ENCODE measurements at regions not wholly inside any gene's neighbourhood (a gene's known extent, or its start where the extent isn't known, plus 50 kb on each side); places are given as distances from the start of the nearest gene placed in this dataset.
"Not testable (repeated sequence)": the region's sequence is repeated elsewhere in the genome, so short reads cannot be mapped to it uniquely, and the experiment has no call there.

- DNase-seq: no peak
- no peak for ATAC-seq
- ChIA-PET CTCF (no interaction called here), POLR2A (ENCODE audit: unreplicated experiment) (no interaction called here)
- Histone ChIP-seq H3K4me3 (ENCODE audit: low read length) (no peak overlapping the region), H3F3A (ENCODE audit: low read length, unreplicated experiment) (no peaks in the 10 kb centered on the region), H2AFZ (ENCODE audit: low read length) (no peak overlapping the region), H3K27me3 (ENCODE audit: low read length) (no peaks in the 10 kb centered on the region), H3K79me2 (ENCODE audit: low read length) (no peaks in the 10 kb centered on the region), H3K4me1 (ENCODE audit: insufficient read depth, low read length) (no peaks in the 10 kb centered on the region), H3K4me2 (ENCODE audit: low read length) (no peak overlapping the region), H4K20me1 (ENCODE audit: low read length) (no peaks in the 10 kb centered on the region), H3K27ac (ENCODE audit: low read length) (no peak overlapping the region), H3K36me3 (ENCODE audit: low read depth, low read length) (no peaks in the 10 kb centered on the region), H3K9me3 (ENCODE audit: low read length) (no peaks in the 10 kb centered on the region), H3K9me2 (replicated peaks; ENCODE audit: low read length) (no peaks in the 10 kb centered on the region), H3K9ac (ENCODE audit: low read length) (no peak overlapping the region)
- intact Hi-C loops (cut with micrococcal nuclease): no loop called here
- no peak for TF ChIP-seq EZH2phosphoT487 (IDR thresholded peaks at IDR 0.05; ENCODE audit: borderline replicate concordance, low read length)
- TF ChIP-seq EZH2 (IDR thresholded peaks at IDR 0.05; ENCODE audit: low read length, unreplicated experiment): no peak
- TF ChIP-seq CTCF (conservative IDR thresholded peaks at IDR 0.05; ENCODE audit: low read depth, low read length): no peak
- no TSS peak for BruUV-seq (replicated peaks)
Measured at GRCh38 chrX:128804828-128805227, 718.5 kb downstream of the SMARCA1 start.

- H3K27ac ChIP-seq (ENCODE audit: low read length): no peak overlapping the region
- no peaks in the 10 kb centered on the region for H3K4me1 ChIP-seq (ENCODE audit: insufficient read depth, low read length)
- no peaks in the 10 kb centered on the region for H3K36me3 ChIP-seq (ENCODE audit: low read depth, low read length)
- DNase-seq (no peak), ATAC-seq (no peak)
- no peak overlapping the region for H3K9ac ChIP-seq (ENCODE audit: low read length)
- no peak overlapping the region for H3K4me3 ChIP-seq (ENCODE audit: low read length)
- intact Hi-C loops (cut with micrococcal nuclease): no loop called here
- ChIA-PET POLR2A (ENCODE audit: unreplicated experiment) (no interaction called here), CTCF (no interaction called here)
- H3F3A ChIP-seq (ENCODE audit: low read length, unreplicated experiment): no peaks in the 10 kb centered on the region
- no peak for TF ChIP-seq EZH2 (IDR thresholded peaks at IDR 0.05; ENCODE audit: low read length, unreplicated experiment)
- peak; percentile 41 for TF ChIP-seq CTCF (conservative IDR thresholded peaks at IDR 0.05; ENCODE audit: low read depth, low read length)
- H3K9me2 ChIP-seq (replicated peaks; ENCODE audit: low read length): no peaks in the 10 kb centered on the region
- no peaks in the 10 kb centered on the region for H4K20me1 ChIP-seq (ENCODE audit: low read length)
- no peaks in the 10 kb centered on the region for H3K79me2 ChIP-seq (ENCODE audit: low read length)
- H3K4me2 ChIP-seq (ENCODE audit: low read length): no peak overlapping the region
- H3K9me3 ChIP-seq (ENCODE audit: low read length): no peaks in the 10 kb centered on the region
- no TSS peak for BruUV-seq (replicated peaks)
- no peak overlapping the region for H2AFZ ChIP-seq (ENCODE audit: low read length)
- H3K27me3 ChIP-seq (ENCODE audit: low read length): no peaks in the 10 kb centered on the region
Measured at GRCh38 chrX:128800138-128800537, 723.2 kb downstream of the SMARCA1 start.

- H3K4me1 ChIP-seq (ENCODE audit: insufficient read depth, low read length); H3K27me3 ChIP-seq (ENCODE audit: low read length); CTCF ChIA-PET; H3F3A ChIP-seq (ENCODE audit: low read length, unreplicated experiment); H3K9me2 ChIP-seq (replicated peaks; ENCODE audit: low read length); H3K79me2 ChIP-seq (ENCODE audit: low read length); ATAC-seq; POLR2A ChIA-PET (ENCODE audit: unreplicated experiment); H3K27ac ChIP-seq (ENCODE audit: low read length); H3K4me3 ChIP-seq (ENCODE audit: low read length); H4K20me1 ChIP-seq (ENCODE audit: low read length); H3K9me3 ChIP-seq (ENCODE audit: low read length); H2AFZ ChIP-seq (ENCODE audit: low read length); H3K36me3 ChIP-seq (ENCODE audit: low read depth, low read length); BruUV-seq (replicated peaks); H3K4me2 ChIP-seq (ENCODE audit: low read length); DNase-seq; H3K9ac ChIP-seq (ENCODE audit: low read length): not testable (repeated sequence)
- intact Hi-C loops (cut with micrococcal nuclease): loop anchor here (5.0 kb wide), 1 partner anchor 266 kb away; no protein-coding TSS in a partner anchor
Measured at GRCh38 chrX:128783139-128783538, 730.9 kb upstream of the ACTRT1 start.
